ENCODE measurements at regions not wholly inside any gene's neighbourhood (a gene's known extent, or its start where the extent isn't known, plus 50 kb on each side); places are given as distances from the start of the nearest gene placed in this dataset.

GRCh38 chr12:24750263-24750662 is 198.6 kb downstream of the BCAT1 start:
- TF ChIP-seq NFRKB (IDR thresholded peaks at IDR 0.05): no peak
- no peak for TF ChIP-seq FOXA1 (IDR thresholded peaks at IDR 0.05)
- TF ChIP-seq LEF1 (IDR thresholded peaks at IDR 0.05; ENCODE audit: borderline replicate concordance): no peak
- no peak for TF ChIP-seq FOXM1 (IDR thresholded peaks at IDR 0.05; ENCODE audit: borderline replicate concordance)
- no peak for TF ChIP-seq CTBP1 (IDR thresholded peaks at IDR 0.05; ENCODE audit: borderline replicate concordance)
- TF ChIP-seq TARDBP (IDR thresholded peaks at IDR 0.05): no peak
- TF ChIP-seq ZNF384 (IDR thresholded peaks at IDR 0.05): no peak
- DNase-seq (ENCODE audit: extremely low spot score): no peak
- ChIA-PET CTCF (no interaction called here), POLR2A (no interaction called here)

GRCh38 chr12:24749171-24749570 is 199.7 kb downstream of the BCAT1 start:
- ChIA-PET POLR2A (no interaction called here), CTCF (no interaction called here)
- no peak for DNase-seq (ENCODE audit: extremely low spot score)
- TF ChIP-seq SP1 (IDR thresholded peaks at IDR 0.05) (no peak), FOXM1 (IDR thresholded peaks at IDR 0.05; ENCODE audit: borderline replicate concordance) (no peak), PKNOX1 (IDR thresholded peaks at IDR 0.05) (no peak), ELF4 (IDR thresholded peaks at IDR 0.05) (no peak), NFRKB (IDR thresholded peaks at IDR 0.05) (no peak), CTBP1 (IDR thresholded peaks at IDR 0.05; ENCODE audit: borderline replicate concordance) (no peak), FOXA1 (IDR thresholded peaks at IDR 0.05) (no peak), SUZ12 (IDR thresholded peaks at IDR 0.05) (no peak), ZNF384 (IDR thresholded peaks at IDR 0.05) (no peak), TARDBP (IDR thresholded peaks at IDR 0.05) (no peak), ARNT (IDR thresholded peaks at IDR 0.05) (no peak)

GRCh38 chr12:24748326-24748725 is 200.6 kb downstream of the BCAT1 start:
- POLR2A ChIA-PET: no interaction called here
- no peak for DNase-seq (ENCODE audit: extremely low spot score)

GRCh38 chr12:24746864-24747263 is 202.0 kb downstream of the BCAT1 start:
- ChIA-PET CTCF (no interaction called here), POLR2A (no interaction called here)
- no peak for TF ChIP-seq BHLHE40 (IDR thresholded peaks at IDR 0.05; ENCODE audit: borderline replicate concordance)
- TF ChIP-seq NFRKB (IDR thresholded peaks at IDR 0.05): no peak
- TF ChIP-seq FOXM1 (IDR thresholded peaks at IDR 0.05; ENCODE audit: borderline replicate concordance): no peak
- no peak for TF ChIP-seq PKNOX1 (IDR thresholded peaks at IDR 0.05)
- TF ChIP-seq SUZ12 (IDR thresholded peaks at IDR 0.05): no peak
- no peak for TF ChIP-seq FOXK2 (IDR thresholded peaks at IDR 0.05)
- no peak for TF ChIP-seq ARNT (IDR thresholded peaks at IDR 0.05)
- TF ChIP-seq L3MBTL2 (conservative IDR thresholded peaks at IDR 0.05): no peak
- no peak for TF ChIP-seq HDGF (IDR thresholded peaks at IDR 0.05; ENCODE audit: borderline replicate concordance)
- no peak for TF ChIP-seq CTBP1 (IDR thresholded peaks at IDR 0.05; ENCODE audit: borderline replicate concordance)
- TF ChIP-seq FOXA1 (IDR thresholded peaks at IDR 0.05): no peak
- TF ChIP-seq ELF4 (IDR thresholded peaks at IDR 0.05): no peak
- no peak for TF ChIP-seq TARDBP (IDR thresholded peaks at IDR 0.05)
- no peak for TF ChIP-seq ZNF384 (IDR thresholded peaks at IDR 0.05)
- TF ChIP-seq LEF1 (IDR thresholded peaks at IDR 0.05; ENCODE audit: borderline replicate concordance): no peak
- TF ChIP-seq SP1 (IDR thresholded peaks at IDR 0.05): no peak
- no peak for DNase-seq (ENCODE audit: extremely low spot score)

More at GRCh38 chr12:24748326-24748725, 200.6 kb downstream of the BCAT1 start:
- CTCF ChIA-PET: no interaction called here
- TF ChIP-seq ZNF384 (IDR thresholded peaks at IDR 0.05) (no peak), ARNT (IDR thresholded peaks at IDR 0.05) (no peak), FOXA1 (IDR thresholded peaks at IDR 0.05) (no peak)

- TF ChIP-seq ARNT (IDR thresholded peaks at IDR 0.05): no peak
- TF ChIP-seq ZNF384 (IDR thresholded peaks at IDR 0.05): no peak
- no peak for TF ChIP-seq FOXA1 (IDR thresholded peaks at IDR 0.05)
- TF ChIP-seq FOXM1 (IDR thresholded peaks at IDR 0.05; ENCODE audit: borderline replicate concordance): no peak
- TF ChIP-seq LEF1 (IDR thresholded peaks at IDR 0.05; ENCODE audit: borderline replicate concordance): no peak
- TF ChIP-seq BHLHE40 (IDR thresholded peaks at IDR 0.05; ENCODE audit: borderline replicate concordance): no peak
- no peak for TF ChIP-seq CTBP1 (IDR thresholded peaks at IDR 0.05; ENCODE audit: borderline replicate concordance)
- no peak for TF ChIP-seq TARDBP (IDR thresholded peaks at IDR 0.05)
- TF ChIP-seq NFRKB (IDR thresholded peaks at IDR 0.05): no peak
- TF ChIP-seq FOXK2 (IDR thresholded peaks at IDR 0.05): no peak
- TF ChIP-seq HDGF (IDR thresholded peaks at IDR 0.05; ENCODE audit: borderline replicate concordance): no peak
- TF ChIP-seq SP1 (IDR thresholded peaks at IDR 0.05): no peak
- no peak for TF ChIP-seq L3MBTL2 (conservative IDR thresholded peaks at IDR 0.05)
- no peak for TF ChIP-seq SUZ12 (IDR thresholded peaks at IDR 0.05)
- TF ChIP-seq PKNOX1 (IDR thresholded peaks at IDR 0.05): no peak
- TF ChIP-seq ELF4 (IDR thresholded peaks at IDR 0.05): no peak
- ChIA-PET POLR2A (no interaction called here), CTCF (no interaction called here)
- no peak for DNase-seq (ENCODE audit: extremely low spot score)
These were observed 202.8 kb downstream of the BCAT1 start for GRCh38 chr12:24746006-24746671.

GRCh38 chr12:24743941-24744793 is 204.7 kb downstream of the BCAT1 start:
- no peak for DNase-seq (ENCODE audit: extremely low spot score)
- TF ChIP-seq SUZ12 (IDR thresholded peaks at IDR 0.05) (no peak), FOXK2 (IDR thresholded peaks at IDR 0.05) (no peak), L3MBTL2 (conservative IDR thresholded peaks at IDR 0.05) (no peak), PKNOX1 (IDR thresholded peaks at IDR 0.05) (no peak), FOXM1 (IDR thresholded peaks at IDR 0.05; ENCODE audit: borderline replicate concordance) (no peak), TARDBP (IDR thresholded peaks at IDR 0.05) (no peak)
- ChIA-PET CTCF (no interaction called here), POLR2A (no interaction called here)
